HG02588 (cell line): ENCODE measurements at regions not wholly inside any gene's neighbourhood (a gene's known extent, or its start where the extent isn't known, plus 50 kb on each side); places are given as distances from the start of the nearest gene placed in this dataset.
A peak's percentile ranks its signal among the peaks of the same experiment; 100 is the strongest.
"Not testable (repeated sequence)": the region's sequence is repeated elsewhere in the genome, so short reads cannot be mapped to it uniquely, and the experiment has no call there.

Source experiments
- ATAC-seq: cut with Tn5 transposase; IDR thresholded peaks from one replicate; pipeline ENCODE4 v1.9.1; 2021; ENCODE audit warnings: mild to moderate bottlenecking, moderate library complexity; ENCODE audit not compliant: unreplicated experiment

DNA sequence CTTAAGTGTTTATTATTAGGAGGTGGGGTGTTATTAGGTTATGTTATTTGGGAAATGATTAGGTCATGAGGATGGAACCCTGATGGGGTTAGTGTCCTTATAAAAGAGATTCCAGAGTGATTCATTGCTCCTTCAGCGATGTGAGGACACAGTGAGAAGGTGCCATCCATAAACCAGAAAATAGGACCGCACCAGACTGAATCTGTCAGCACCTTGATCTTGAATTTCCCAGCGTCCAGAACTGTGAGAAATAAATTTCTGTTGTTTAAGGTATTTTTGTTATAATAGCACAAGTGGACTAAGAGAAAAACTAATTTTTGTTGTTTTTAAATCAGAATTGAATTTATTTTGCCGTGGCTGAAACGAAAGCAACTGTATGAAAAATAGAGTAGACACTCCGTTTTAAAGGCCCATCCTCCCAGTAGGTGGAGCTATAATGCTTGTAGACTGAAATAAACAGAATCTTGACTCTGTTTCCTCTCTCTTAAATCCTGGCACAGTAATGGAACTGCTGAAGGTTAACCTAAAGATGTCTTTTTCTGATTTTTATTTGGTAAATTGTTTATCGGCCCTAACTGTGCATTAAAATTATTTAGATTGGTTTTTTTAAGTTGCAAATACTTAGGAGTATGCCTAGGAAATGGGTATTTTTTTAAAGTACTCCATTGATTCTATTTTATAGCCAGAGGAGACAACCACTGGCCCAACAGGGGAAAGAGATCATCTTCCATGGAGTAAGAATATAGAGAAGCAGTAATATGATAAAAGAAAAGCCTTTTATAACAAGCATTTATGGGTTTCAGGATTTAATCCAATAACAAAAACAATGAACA is 133.2 kb upstream of the ADAMTS3 start:
- peak; percentile 63 for ATAC-seq

GRCh38 chr4:72690771-72691170 is 121.8 kb upstream of the ADAMTS3 start:
- ATAC-seq, result no peak

- ATAC-seq, result no peak
These were observed 120.9 kb upstream of the ADAMTS3 start for GRCh38 chr4:72689923-72690322.

DNA sequence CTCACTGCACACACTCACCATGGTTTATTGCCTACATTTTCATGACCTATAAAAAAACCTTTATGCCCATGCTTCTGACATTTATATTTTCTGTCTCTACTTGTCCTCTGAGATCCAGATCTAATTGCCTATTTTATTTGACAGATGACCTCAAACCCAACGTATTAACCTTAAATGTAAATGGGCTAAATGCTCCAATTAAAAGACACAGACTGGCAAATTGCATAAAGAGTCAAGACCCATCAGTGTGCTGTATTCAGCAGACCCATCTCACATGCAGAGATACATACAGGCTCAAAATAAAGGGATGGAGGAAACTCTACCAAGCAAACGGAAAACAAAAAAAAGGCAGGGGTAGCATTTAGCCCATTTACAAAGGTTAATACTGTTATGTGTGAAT is 117.4 kb upstream of the ADAMTS3 start:
- ATAC-seq, result not testable (repeated sequence)

DNA sequence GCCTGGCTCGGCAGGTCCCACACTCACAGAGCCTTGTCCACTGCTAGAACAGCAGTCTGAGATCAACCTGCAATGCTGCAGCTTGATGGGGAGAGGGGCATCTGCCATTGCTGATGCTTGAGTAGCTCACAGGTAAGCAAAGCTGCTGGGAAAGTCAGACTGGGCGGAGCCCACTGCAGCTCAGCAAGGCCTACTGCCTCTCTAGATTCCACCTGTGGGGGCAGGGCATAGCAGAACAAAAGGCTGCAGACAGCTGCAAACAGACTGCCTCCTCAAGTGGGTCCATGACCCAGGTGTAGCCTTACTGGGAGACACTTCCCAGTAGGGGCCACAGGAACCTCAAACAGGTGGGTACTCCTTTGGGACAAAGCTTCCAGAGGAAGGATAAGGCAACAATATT is 110.6 kb upstream of the ADAMTS3 start:
- no peak for ATAC-seq

DNA sequence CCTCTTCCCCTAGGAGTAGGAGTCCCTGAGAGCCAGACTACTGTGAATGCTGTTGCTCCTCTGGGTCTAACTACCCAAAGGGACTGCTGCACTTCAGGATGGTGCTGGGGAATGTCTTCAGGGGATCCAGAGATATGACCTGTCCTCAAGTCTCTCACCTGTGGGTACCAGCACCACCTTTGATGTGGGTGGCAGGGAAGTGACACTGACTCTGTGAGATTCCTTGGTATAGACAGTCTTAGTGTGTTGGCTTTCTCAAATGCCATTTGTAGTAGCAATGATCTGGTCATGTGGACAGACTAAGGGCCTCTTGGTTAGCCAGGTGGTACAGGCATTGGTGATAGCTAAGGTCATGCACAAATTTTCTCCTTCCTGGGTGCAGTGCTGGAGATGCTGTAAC is 108.9 kb upstream of the ADAMTS3 start:
- ATAC-seq, result no peak

- ATAC-seq, result no peak
These were observed 108.2 kb upstream of the ADAMTS3 start for GRCh38 chr4:72677265-72677664.

DNA sequence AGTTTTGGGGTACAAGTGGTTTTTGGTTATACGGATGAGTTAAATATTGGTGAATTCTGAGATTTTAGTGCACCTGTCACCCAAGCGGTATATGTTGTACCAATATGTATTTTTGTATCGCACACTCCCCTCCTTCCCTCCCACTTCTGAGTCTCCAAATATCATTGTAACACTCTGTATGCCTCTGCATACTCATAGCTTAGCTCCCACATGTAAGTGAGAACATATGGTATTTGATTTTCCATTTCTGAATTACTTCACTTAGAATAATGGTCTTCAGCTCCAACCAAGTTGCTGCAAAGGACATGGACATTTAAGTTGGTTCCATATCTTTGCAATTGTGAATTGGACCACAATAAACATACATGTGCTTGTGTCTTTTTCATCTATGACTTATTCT is 103.0 kb upstream of the ADAMTS3 start:
- ATAC-seq, result no peak

DNA sequence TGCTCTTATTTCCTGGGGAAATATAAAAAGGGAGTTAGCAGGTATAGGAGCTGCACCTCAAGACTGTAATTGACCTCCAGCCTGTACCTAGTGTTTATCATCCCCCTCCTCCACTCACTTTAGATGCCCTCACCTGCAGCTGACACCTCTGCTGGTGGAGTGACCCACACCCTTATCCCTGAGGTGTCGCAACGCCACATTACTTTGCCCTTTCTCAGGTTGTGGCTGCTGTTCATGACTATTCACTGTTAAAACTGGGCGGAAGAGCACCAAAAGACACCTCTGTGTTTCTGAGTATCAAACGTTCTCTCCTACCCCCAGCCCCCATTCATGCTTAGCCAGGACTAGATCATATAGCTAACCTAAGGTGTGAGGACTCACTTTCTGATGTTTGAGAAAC is 101.5 kb upstream of the ADAMTS3 start:
- no peak for ATAC-seq

- no peak for ATAC-seq
These were observed 97.9 kb upstream of the ADAMTS3 start for GRCh38 chr4:72666910-72667309.

DNA sequence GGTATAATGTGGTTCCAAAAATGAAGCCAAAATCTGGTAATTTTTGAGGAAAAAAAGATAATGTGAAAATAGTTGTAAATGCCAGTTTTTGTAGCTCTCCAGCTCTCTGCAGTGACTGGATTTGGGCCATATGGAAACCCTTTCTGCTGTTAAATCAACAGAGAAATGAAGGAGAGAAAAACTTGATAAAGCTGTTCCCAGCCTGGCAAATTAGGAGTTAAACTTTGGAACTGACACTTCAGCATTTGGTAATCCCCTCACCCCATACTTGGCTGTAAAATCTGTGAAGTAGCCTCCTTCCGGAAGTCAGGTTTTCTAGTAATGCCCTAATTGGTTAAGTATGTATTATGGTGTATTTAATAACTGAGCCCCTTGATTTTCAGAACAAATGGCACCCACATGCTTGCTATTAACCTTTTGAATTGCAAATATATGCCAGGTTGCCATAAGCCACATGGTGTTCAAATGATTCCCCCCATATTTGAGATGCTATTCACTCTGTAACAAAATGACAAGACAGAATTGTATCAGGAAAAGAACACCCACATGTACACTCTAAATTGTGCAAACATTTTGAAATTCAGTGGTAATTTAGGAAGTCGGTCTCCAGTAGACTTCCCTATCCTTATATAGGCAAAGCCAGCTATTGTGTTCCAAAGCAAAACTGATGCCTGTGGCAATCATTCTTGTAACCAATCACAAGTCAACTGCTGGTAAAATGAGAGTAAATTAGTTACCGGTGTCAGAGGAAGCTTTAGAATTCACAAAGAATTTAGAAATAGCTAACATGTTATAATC is 96.3 kb upstream of the ADAMTS3 start:
- ATAC-seq, result no peak

- ATAC-seq, result no peak
These were observed 94.8 kb upstream of the ADAMTS3 start for GRCh38 chr4:72663828-72664227.

GRCh38 chr4:72661830-72662229 is 92.8 kb upstream of the ADAMTS3 start:
- no peak for ATAC-seq

- no peak for ATAC-seq
These were observed 72.6 kb upstream of the ADAMTS3 start for GRCh38 chr4:72641611-72642010.

DNA sequence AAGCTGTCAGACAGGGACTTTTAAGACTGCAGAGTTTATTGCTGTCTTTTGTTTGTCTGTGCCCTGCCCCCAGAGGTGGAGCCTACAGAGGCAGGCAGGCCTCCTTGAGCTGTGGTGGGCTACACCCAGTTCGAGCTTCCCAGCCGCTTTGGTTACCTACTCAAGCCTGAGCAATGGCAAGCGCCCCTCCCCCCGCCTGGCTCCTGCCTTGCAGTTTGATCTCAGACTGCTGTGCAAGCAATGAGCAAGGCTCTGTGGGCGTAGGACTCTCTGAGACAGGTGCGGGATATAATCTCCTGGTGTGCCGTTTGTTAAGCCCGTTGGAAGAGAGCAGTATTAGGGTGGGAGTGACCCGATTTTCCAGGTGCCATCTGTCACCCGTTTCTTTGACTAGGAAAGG is 67.8 kb upstream of the ADAMTS3 start:
- not testable (repeated sequence) for ATAC-seq

DNA sequence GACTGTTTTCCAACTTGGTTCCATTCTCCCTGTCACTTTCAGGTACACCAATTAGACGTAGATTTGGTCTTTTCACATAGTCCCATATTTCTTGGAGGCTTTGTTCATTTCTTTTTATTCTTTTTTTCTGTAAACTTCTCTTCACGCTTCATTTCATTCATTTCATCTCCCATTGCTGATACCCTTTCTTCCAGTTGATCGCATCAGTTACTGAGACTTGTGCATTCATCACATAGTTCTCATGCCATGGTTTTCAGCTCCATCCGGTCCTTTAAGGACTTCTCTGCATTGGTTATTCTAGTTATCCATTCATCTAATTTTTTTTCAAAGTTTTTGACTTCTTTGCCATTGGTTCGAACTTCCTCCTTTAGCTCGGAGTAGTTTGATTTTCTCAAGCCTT is 66.9 kb upstream of the ADAMTS3 start:
- not testable (repeated sequence) for ATAC-seq

DNA sequence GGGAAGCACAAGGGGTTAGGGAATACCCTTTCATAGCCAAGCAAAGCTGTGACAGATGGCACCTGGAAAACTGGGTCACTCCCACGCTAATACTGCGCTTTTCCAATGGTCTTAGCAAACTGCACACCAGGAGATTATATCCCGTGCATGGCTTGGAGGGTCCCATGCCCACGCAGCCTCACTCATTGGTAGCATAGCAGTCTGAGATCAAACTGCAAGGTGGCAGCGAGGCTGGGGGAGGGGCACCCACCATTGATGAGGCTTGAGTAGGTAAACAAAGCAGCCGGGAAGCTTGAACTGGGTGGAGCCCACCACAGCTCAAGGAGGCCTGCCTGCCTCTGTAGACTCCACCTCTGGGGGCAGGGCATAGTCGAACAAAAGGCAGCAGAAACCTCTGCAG is 63.2 kb upstream of the ADAMTS3 start:
- ATAC-seq, result not testable (repeated sequence)

- ATAC-seq, result no peak
These were observed 62.3 kb upstream of the ADAMTS3 start for GRCh38 chr4:72631296-72631695.

DNA sequence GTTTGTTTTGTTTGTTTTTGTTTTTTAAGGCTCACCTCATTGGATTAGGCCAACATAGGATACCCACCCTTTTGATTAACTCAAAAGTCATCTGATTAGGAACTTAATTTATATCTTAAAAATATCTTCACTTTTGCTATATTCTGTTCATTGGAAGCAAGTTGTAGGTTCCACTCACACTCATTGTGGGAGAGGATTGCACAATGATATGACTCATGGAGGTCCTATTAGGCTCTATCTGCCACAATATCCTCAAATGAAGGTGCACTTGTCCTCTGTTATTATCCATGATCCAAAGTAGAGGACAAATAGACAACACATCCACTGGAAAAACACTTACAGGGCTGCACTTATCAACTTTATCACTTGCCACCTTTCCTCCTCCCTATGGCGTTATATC is 60.5 kb upstream of the ADAMTS3 start:
- no peak for ATAC-seq

DNA sequence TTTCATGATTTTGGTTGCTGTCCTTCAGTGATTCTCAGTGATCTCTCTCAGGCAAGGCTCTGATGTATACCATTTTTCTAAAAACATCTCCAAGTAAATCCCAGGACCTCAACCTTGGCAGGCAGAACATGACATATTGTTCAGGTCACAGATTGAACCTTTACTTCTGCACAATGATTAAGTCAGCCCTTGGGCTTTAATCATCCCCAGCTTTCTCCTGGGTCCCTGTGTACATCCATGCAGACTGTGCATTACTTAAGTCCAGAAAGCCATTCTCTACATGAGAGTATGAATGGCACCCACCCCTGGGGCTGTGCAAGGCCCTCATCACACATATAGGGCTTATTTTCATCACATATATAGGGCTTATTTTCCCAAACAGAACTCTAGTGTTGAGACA is 58.7 kb upstream of the ADAMTS3 start:
- no peak for ATAC-seq
